Naive thymus-derived CD8-positive, alpha-beta T cell (primary cell): ENCODE measurements at regions not wholly inside any gene's neighbourhood (a gene's known extent, or its start where the extent isn't known, plus 50 kb on each side); places are given as distances from the start of the nearest gene placed in this dataset.

Experiments used
- ATAC-seq, 2 donors: fragments of 150-1000 bp; cut with Tn5 transposase in 1 of 2; sonication (Bioruptor Pico), chemical (Tn5 transposase) in 1 of 2; 1 replicate in 1 of 2; 2 replicates in 1 of 2; pipeline ENCODE4 v1.10.0; 2021; ENCODE audit warnings: mild to moderate bottlenecking in 2 of 2, moderate library complexity in 2 of 2
- POLR2A ChIA-PET: fragments of 350-600 bp; sonication (Branson Sonifier 250); formaldehyde crosslinking; loops from one replicate; lab custom pipeline; 2021; ENCODE audit warnings: antibody characterized with exemption; lab: Charles Lee
- DNase-seq, 10 donors: peaks; one replicate each; pipeline versions ENCODE4 v3.0.0 to v3.0.0-alpha.2; 2020 to 2022
- H3K27ac Mint-ChIP-seq, 10 donors: one replicate each; pipeline ENCODE4 v1.8.0; 2020 to 2022; ENCODE audit warnings: mild to moderate bottlenecking in 10 of 10, mixed read lengths in 10 of 10, moderate library complexity in 4 of 10, inconsistent platforms in 1 of 10
- H3K27me3 Mint-ChIP-seq, 5 donors: one replicate each; pipeline ENCODE4 v1.8.0; 2021 to 2022; ENCODE audit warnings: mixed read lengths in 5 of 5
- H3K36me3 Mint-ChIP-seq, 3 donors: one replicate each; pipeline ENCODE4 v1.8.0; 2020 to 2022; ENCODE audit warnings: mixed read lengths in 3 of 3, mild to moderate bottlenecking in 2 of 3, inconsistent platforms in 1 of 3
- H3K4me1 Mint-ChIP-seq, 4 donors: one replicate each; pipeline ENCODE4 v1.8.0; 2021 to 2022; ENCODE audit warnings: mixed read lengths in 4 of 4
- H3K4me3 Mint-ChIP-seq, 10 donors: one replicate each; pipeline ENCODE4 v1.8.0; 2020 to 2022; ENCODE audit warnings: mild to moderate bottlenecking in 10 of 10, mixed read lengths in 10 of 10, moderate library complexity in 6 of 10, inconsistent platforms in 1 of 10
- H3K9me3 Mint-ChIP-seq, 9 donors: one replicate each; pipeline ENCODE4 v1.8.0; 2020 to 2022; ENCODE audit warnings: mixed read lengths in 9 of 9, mild to moderate bottlenecking in 3 of 9, inconsistent platforms in 1 of 9, moderate library complexity in 1 of 9

GRCh38 chr1:78715181-78715661 is 65.6 kb downstream of the IFI44 start:
- Mint-ChIP-seq H3K36me3 (no peaks in the 10 kb centered on the region), H3K9me3 (no peaks in the 10 kb centered on the region), H3K4me1 (no peaks in the 10 kb centered on the region), H3K27ac (no peak overlapping the region), H3K27me3 (peaks cover 0 to 27% (median 5%) of the 10 kb centered on the region in 5 donors), H3K4me3 (no peak overlapping the region)
- DNase-seq (no peak), ATAC-seq (no peak)
- POLR2A ChIA-PET, result no interaction called here

GRCh38 chr1:78716186-78716585 is 66.6 kb downstream of the IFI44 start:
- Mint-ChIP-seq H3K27ac (no peak overlapping the region), H3K36me3 (no peaks in the 10 kb centered on the region), H3K4me3 (no peak overlapping the region), H3K9me3 (no peaks in the 10 kb centered on the region), H3K27me3 (peaks cover 0 to 22% (median 5%) of the 10 kb centered on the region in 5 donors), H3K4me1 (no peaks in the 10 kb centered on the region)
- DNase-seq, result no peak
- ATAC-seq, result no peak
- POLR2A ChIA-PET, result no interaction called here

GRCh38 chr1:78718566-78718965 is 68.9 kb downstream of the IFI44 start:
- no peaks in the 10 kb centered on the region for H3K4me1 Mint-ChIP-seq
- no peak overlapping the region for H3K27ac Mint-ChIP-seq
- POLR2A ChIA-PET, result interaction anchor here (1.0 kb wide), 1 partner anchor 8 kb away, joined by 3 read pairs; no protein-coding TSS in a partner anchor
- H3K27me3 Mint-ChIP-seq, result peaks cover 0 to 22% (median 5%) of the 10 kb centered on the region in 5 donors
- no peak overlapping the region for H3K4me3 Mint-ChIP-seq
- no peaks in the 10 kb centered on the region for H3K36me3 Mint-ChIP-seq
- DNase-seq (no peak), ATAC-seq (no peak)
- H3K9me3 Mint-ChIP-seq, result no peaks in the 10 kb centered on the region

GRCh38 chr1:78721136-78721535 is 71.5 kb downstream of the IFI44 start:
- Mint-ChIP-seq H3K27ac (no peak overlapping the region), H3K4me3 (no peak overlapping the region), H3K4me1 (no peaks in the 10 kb centered on the region), H3K36me3 (no peaks in the 10 kb centered on the region), H3K9me3 (peaks cover 0 to 1% (median 0%) of the 10 kb centered on the region in 9 donors), H3K27me3 (peaks cover 2 to 12% (median 7%) of the 10 kb centered on the region in 5 donors)
- DNase-seq (no peak), ATAC-seq (no peak)
- POLR2A ChIA-PET, result no interaction called here

GRCh38 chr1:78722105-78722504 is 72.5 kb downstream of the IFI44 start:
- Mint-ChIP-seq H3K4me3 (no peak overlapping the region), H3K36me3 (no peaks in the 10 kb centered on the region), H3K9me3 (peaks cover 0 to 1% (median 0%) of the 10 kb centered on the region in 9 donors), H3K27me3 (peaks cover 2 to 12% (median 4%) of the 10 kb centered on the region in 5 donors), H3K27ac (no peak overlapping the region), H3K4me1 (no peaks in the 10 kb centered on the region)
- ATAC-seq (no peak), DNase-seq (no peak)
- POLR2A ChIA-PET, result no interaction called here

GRCh38 chr1:78722521-78722920 is 72.9 kb downstream of the IFI44 start:
- H3K4me3 Mint-ChIP-seq, result no peak overlapping the region
- no peaks in the 10 kb centered on the region for H3K36me3 Mint-ChIP-seq
- DNase-seq (no peak), ATAC-seq (no peak)
- H3K27ac Mint-ChIP-seq, result no peak overlapping the region
- POLR2A ChIA-PET, result no interaction called here
- peaks cover 2 to 12% (median 4%) of the 10 kb centered on the region in 5 donors for H3K27me3 Mint-ChIP-seq
- H3K9me3 Mint-ChIP-seq, result peaks cover 0 to 1% (median 0%) of the 10 kb centered on the region in 9 donors
- no peaks in the 10 kb centered on the region for H3K4me1 Mint-ChIP-seq

GRCh38 chr1:78722947-78723346 is 73.3 kb downstream of the IFI44 start:
- H3K9me3 Mint-ChIP-seq, result peaks cover 0 to 1% (median 0%) of the 10 kb centered on the region in 9 donors
- H3K27me3 Mint-ChIP-seq, result peaks cover 1 to 12% (median 2%) of the 10 kb centered on the region in 5 donors
- DNase-seq (no peak), ATAC-seq (no peak)
- H3K27ac Mint-ChIP-seq, result no peak overlapping the region
- H3K36me3 Mint-ChIP-seq, result no peaks in the 10 kb centered on the region
- H3K4me3 Mint-ChIP-seq, result no peak overlapping the region
- POLR2A ChIA-PET, result no interaction called here
- H3K4me1 Mint-ChIP-seq, result no peaks in the 10 kb centered on the region

- Mint-ChIP-seq H3K27me3 (peaks cover 1 to 13% (median 5%) of the 10 kb centered on the region in 5 donors), H3K4me1 (no peaks in the 10 kb centered on the region), H3K4me3 (no peak overlapping the region), H3K9me3 (peaks cover 0 to 1% (median 0%) of the 10 kb centered on the region in 9 donors), H3K36me3 (no peaks in the 10 kb centered on the region), H3K27ac (no peak overlapping the region)
- POLR2A ChIA-PET, result interaction anchor here (1.0 kb wide), 1 partner anchor 9 kb away, joined by 3 read pairs; no protein-coding TSS in a partner anchor
- no peak for ATAC-seq
- no peak for DNase-seq
Observed at GRCh38 chr1:78726686-78727085, 77.1 kb downstream of the IFI44 start.

- POLR2A ChIA-PET, result no interaction called here
- Mint-ChIP-seq H3K36me3 (no peaks in the 10 kb centered on the region), H3K4me3 (no peak overlapping the region), H3K9me3 (peaks cover 0 to 1% (median 0%) of the 10 kb centered on the region in 9 donors), H3K27ac (no peak overlapping the region), H3K27me3 (peaks cover 1 to 13% (median 5%) of the 10 kb centered on the region in 5 donors), H3K4me1 (no peaks in the 10 kb centered on the region)
- DNase-seq, result no peak
- ATAC-seq, result no peak
Observed at GRCh38 chr1:78728359-78728758, 78.7 kb downstream of the IFI44 start.

- Mint-ChIP-seq H3K27me3 (peaks cover 1 to 13% (median 3%) of the 10 kb centered on the region in 5 donors), H3K27ac (no peak overlapping the region), H3K36me3 (no peaks in the 10 kb centered on the region), H3K4me3 (no peak overlapping the region), H3K4me1 (no peaks in the 10 kb centered on the region), H3K9me3 (no peaks in the 10 kb centered on the region)
- ATAC-seq (no peak), DNase-seq (no peak)
- POLR2A ChIA-PET, result no interaction called here
Observed at GRCh38 chr1:78730054-78730453, 80.4 kb downstream of the IFI44 start.

- H3K36me3 Mint-ChIP-seq, result no peaks in the 10 kb centered on the region
- H3K27me3 Mint-ChIP-seq, result peaks cover 1 to 13% (median 3%) of the 10 kb centered on the region in 5 donors
- POLR2A ChIA-PET, result no interaction called here
- DNase-seq, result no peak
- H3K4me1 Mint-ChIP-seq, result no peaks in the 10 kb centered on the region
- no peak for ATAC-seq
- no peak overlapping the region for H3K27ac Mint-ChIP-seq
- H3K4me3 Mint-ChIP-seq, result no peak overlapping the region
- no peaks in the 10 kb centered on the region for H3K9me3 Mint-ChIP-seq
Observed at GRCh38 chr1:78731674-78732073, 82.0 kb downstream of the IFI44 start.

- DNase-seq (no peak), ATAC-seq (no peak)
- H3K27ac Mint-ChIP-seq, result no peak overlapping the region
- POLR2A ChIA-PET, result no interaction called here
- no peak overlapping the region for H3K4me3 Mint-ChIP-seq
- H3K9me3 Mint-ChIP-seq, result peaks cover 0 to 13% (median 9%) of the 10 kb centered on the region in 9 donors
- H3K27me3 Mint-ChIP-seq, result peaks cover 0 to 14% (median 4%) of the 10 kb centered on the region in 5 donors
- peaks cover 0 to 11% (median 2%) of the 10 kb centered on the region in 3 donors for H3K36me3 Mint-ChIP-seq
- no peaks in the 10 kb centered on the region for H3K4me1 Mint-ChIP-seq
Observed at GRCh38 chr1:78737241-78737640, 87.6 kb downstream of the IFI44 start.

- Mint-ChIP-seq H3K36me3 (peaks cover 0 to 6% (median 2%) of the 10 kb centered on the region in 3 donors), H3K4me3 (no peak overlapping the region), H3K4me1 (no peaks in the 10 kb centered on the region), H3K9me3 (peaks cover 0 to 8% (median 5%) of the 10 kb centered on the region in 9 donors), H3K27me3 (peaks cover 0 to 13% (median 3%) of the 10 kb centered on the region in 5 donors), H3K27ac (no peak overlapping the region)
- POLR2A ChIA-PET, result no interaction called here
- no peak for DNase-seq
- ATAC-seq, result no peak
Observed at GRCh38 chr1:78743626-78744025, 94.0 kb downstream of the IFI44 start.

GRCh38 chr1:78745111-78745510 is 95.5 kb downstream of the IFI44 start:
- Mint-ChIP-seq H3K9me3 (peaks cover 0 to 3% (median 0%) of the 10 kb centered on the region in 9 donors), H3K36me3 (peaks cover 0 to 4% (median 2%) of the 10 kb centered on the region in 3 donors), H3K27me3 (peaks cover 0 to 16% (median 9%) of the 10 kb centered on the region in 5 donors), H3K4me3 (no peak overlapping the region), H3K27ac (no peak overlapping the region), H3K4me1 (no peaks in the 10 kb centered on the region)
- POLR2A ChIA-PET, result no interaction called here
- ATAC-seq (no peak), DNase-seq (no peak)
